ENCODE measurements at regions not wholly inside any gene's neighbourhood (a gene's known extent, or its start where the extent isn't known, plus 50 kb on each side); places are given as distances from the start of the nearest gene placed in this dataset.

- no peak for TF ChIP-seq CTCF (IDR thresholded peaks at IDR 0.05; ENCODE audit: low read depth, low read length)
- no peak for TF ChIP-seq POLR2A (IDR thresholded peaks at IDR 0.05; ENCODE audit: extremely low read depth, insufficient read length)
These were observed 87.6 kb upstream of the SPOPL start for GRCh38 chr2:138414014-138414413.
